Fibroblast of skin of scalp (primary cell): ENCODE measurements at regions not wholly inside any gene's neighbourhood (a gene's known extent, or its start where the extent isn't known, plus 50 kb on each side); places are given as distances from the start of the nearest gene placed in this dataset.
"Not testable (repeated sequence)": the region's sequence is repeated elsewhere in the genome, so short reads cannot be mapped to it uniquely, and the experiment has no call there.

Experiments used
- DNase-seq: peaks from one replicate; pipeline ENCODE4 v3.0.0-alpha.2; 2013

DNA sequence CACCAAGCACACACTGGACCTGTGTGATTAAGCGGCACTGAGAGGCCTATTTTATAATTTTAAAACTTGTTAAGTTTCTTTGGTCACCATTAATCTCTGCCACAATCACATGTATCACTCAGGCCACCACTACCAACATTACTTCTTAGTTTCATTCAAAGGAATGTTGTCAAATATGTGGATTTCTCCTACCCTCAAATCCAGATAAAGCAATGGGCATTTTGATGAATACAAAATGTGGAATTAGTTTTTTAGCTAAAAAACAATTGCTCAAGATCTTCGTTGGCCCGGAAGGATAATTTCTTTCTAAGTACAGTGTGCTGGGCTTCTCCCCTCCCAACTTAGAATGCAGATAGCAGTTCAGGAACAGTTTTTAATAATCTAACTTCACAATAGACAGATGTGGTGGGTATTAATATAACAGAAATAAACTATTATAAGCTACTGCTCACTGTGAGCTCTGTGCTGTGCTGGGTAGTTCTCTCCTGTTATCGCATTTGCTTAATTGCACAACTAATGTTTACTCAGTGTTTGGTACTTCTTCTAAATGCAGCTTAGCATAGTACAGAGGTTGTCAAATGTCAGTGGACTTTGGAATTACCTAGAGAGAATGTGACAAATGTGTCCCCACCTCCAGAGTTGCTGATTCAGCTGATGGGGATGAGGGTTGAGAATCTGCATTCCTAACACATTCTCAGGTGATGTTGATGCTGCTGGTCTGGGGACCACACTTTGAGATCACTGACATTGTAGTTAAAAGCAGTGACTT, 266.7 kb upstream of the AMIGO2 start:
- DNase-seq, result peak; percentile 4

DNA sequence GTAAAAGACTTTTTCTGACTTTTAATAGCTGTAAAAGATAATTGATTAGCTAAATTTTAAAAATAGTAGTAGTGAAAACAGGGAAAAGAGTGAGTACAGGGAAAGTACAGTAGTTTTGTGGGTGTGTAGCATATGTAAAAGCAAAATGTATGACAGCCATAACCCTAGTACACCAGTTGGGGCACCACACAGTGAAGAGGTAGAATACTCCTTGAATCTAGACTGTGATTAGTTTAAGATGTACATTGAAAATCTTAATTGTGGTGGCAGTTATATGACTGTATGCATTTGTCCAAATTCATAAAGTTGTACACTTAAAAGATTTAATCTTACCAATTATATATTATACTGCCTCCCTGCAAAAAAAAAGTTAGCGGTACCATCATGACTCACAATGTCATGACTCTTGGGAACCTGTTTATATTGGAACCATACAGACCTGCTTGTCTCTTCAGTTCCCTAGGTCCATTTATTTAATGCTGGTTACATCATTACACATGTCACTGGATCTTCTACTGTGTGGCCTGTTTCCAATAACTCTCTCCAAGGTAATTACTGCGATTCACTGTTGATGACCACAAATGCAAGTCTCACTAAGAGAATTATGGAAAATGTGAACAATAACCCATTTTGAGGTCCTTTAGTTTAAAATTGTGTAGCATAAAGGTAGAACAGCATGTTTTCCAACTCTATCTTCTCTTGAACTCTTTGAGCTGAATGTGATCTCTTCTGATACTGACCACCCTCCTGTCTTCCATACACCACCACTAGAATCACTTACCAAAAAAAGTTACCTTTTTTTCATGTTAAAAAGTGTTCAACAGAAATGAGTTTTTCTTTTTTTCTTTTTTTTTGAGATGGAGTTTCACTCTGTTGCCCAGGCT, 264.2 kb upstream of the AMIGO2 start:
- DNase-seq, result peak; percentile 40

DNA sequence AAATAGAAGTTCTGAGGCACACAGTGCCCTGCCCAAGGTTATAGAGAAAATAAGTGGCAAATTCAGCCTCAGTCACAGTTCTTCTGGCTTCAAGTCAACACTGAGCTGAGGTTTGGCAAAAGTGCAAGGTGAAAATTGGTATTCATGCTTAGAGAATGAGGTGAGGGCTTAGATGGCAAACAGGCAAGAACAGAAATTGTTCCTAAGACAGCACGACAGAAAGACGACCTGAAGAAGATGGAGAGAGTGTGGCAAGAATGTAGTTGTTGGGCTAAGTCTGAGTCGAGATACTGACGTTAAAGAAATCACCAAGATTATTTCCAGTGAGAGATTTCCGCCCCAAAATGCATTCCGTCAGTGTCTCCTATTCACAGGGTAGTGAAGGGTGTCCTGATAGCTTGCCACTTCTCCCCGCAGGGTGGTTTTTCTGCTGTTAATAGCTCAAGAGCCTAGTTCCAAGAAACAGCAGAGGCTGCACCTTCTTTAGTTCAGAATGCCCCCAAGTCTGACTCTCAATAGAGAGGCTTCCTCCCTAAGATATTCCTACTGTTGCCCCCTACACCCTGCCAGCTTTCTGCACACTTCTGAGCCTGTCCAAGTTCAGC, 260.8 kb upstream of the AMIGO2 start:
- no peak for DNase-seq

DNA sequence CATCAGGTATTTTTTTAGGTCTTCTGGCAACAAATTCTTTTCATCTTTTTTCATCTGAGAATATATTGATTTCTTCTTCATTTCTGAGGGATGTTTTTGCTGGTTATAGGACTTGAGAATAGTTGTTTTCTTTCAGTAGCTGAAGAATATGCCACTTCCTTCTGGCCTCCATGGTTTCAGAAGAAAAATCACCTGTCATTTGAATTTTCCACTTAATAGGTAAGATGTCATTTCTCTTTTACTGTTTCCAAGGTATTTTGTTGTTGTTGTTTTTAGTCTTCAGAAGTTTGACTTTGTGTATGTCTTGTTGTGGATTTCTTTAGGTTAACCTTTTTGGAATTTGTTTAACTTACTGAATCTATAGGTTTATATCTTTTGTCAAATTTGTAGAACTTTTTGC, 257.8 kb upstream of the AMIGO2 start:
- DNase-seq, result no peak

DNA sequence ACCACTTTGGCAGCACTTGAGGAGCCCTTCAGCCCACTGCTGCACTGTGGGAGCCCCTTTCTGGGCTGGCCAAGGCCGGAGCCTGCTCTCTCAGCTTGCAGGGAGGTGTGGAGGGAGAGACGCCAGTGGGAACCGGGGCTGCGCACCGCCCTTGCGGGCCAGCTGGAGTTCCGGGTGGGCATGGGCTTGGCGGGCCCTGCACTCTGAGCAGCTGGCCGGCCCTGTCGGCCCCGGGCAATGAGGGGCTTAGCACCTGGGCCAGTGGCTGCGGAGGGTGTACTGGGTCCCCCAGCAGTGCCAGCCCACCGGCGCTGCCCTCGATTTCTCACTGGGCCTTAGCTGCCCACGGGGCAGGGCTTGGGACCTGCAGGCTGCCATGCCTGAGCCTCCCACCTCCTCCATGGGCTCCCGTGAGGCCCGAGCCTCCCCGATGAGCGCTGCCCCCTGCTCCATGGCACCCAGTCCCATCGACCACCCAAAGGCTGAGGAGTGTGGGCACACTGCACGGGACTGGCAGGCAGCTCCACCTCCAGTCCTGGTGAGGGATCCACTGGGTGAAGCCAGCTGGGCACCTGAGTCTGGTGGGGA, 253.6 kb upstream of the AMIGO2 start:
- DNase-seq, result not testable (repeated sequence)

DNA sequence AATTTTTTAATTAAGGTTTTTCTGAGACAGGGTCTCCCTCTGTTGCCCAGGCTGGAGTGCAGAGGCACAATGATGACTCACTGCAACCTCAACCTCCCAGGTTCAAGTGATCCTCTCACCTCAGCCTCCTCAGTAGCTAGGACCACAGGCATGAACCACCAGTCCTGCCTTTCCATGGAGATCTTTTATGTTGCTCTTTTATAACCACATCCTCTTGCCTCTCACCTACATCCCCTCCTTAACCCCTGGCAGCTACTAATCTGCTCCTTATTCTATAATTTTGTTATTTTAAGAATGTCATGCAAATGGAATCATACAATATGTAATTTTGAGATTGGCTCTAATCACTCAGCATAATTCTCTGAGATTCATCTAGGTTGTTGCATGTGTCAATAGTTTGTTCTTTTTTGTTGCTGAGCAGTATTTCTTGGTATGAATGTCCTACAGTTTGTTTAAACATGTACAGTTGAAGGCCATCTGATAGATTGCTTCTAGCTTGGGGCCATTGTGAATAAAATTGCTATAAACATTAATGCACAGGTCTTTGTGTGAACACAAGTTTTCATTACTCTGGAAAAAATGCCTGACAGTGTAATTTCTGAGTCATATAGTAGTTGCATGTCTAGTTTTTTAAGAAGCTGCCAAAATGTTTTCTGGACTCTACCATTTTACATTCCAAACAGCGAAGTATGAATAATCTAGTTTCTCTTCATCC, 249.2 kb upstream of the AMIGO2 start:
- DNase-seq, result peak; percentile 50

DNA sequence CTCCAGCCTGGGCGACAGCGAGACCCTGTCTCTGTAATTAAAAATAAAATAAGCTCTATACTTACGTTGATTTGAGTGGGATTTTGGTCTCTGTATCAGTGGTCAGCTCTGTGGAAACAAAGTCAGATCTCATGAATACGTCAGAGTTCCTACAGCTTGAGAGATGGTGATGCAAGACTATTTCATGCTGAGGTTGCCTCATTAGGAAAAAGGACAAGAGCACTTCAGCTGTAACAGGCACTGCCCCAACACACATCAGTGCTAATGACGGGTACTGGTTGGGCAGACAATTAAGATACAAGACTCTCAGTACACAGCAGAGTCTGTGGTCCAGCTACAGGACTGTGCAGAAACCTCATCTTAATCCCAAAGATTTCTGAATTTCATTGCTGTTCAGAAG, 246.4 kb upstream of the AMIGO2 start:
- DNase-seq, result no peak

DNA sequence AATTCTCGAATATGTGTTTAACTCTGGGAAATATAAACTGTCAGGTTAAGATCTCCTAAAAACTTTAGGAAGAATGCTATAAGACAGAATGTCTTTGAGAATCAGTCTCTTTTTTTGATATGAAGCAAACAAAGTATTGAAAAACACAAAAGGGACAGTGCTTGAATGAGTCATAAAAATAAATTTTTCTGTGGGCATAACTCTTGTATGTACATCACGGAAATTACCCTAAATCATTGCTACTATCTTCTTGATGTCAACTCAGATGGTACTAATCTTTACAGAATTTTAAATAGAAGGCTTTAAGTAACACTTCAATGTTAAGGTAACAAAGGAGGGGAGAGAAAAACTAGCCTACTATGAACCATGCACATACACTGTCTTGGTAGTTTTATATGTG, 244.0 kb upstream of the AMIGO2 start:
- no peak for DNase-seq

DNA sequence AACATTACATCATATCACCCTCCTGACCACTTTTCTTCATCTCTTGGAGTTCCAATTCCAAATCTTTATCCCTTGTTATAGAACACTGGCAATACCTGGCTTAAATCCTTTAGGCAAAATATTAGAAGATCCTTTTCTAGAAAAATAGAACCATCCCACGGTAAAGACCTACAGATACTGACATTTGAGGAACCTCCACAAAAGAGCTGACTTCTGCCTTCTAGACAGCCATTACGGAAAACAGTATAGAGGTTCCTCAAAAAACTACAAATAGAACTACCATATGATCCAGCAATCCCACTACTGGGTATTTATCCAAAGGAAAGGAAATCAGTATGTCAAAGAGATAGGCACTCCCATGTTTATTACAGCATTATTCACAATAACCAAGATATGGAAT, 241.7 kb upstream of the AMIGO2 start:
- DNase-seq, result no peak

DNA sequence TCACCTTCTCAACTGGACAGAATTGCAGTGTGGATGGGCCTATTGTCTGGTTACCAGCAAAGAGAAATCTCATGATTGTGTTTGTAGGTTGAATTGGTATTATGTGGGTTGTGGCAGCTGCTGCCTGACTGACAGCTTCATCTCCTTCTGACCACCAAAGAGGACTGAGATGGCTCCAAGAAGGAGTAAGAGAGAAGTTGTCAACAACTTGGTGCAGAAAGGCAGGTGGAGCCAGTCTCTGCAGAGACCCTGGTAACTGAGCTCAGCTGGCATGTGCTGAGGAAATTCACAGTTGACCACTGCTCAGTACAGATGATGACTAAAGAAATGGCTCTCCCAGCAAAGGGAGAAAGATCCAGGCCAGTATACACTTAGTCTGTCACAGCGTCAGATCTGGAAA, 240.0 kb upstream of the AMIGO2 start:
- DNase-seq, result no peak

DNA sequence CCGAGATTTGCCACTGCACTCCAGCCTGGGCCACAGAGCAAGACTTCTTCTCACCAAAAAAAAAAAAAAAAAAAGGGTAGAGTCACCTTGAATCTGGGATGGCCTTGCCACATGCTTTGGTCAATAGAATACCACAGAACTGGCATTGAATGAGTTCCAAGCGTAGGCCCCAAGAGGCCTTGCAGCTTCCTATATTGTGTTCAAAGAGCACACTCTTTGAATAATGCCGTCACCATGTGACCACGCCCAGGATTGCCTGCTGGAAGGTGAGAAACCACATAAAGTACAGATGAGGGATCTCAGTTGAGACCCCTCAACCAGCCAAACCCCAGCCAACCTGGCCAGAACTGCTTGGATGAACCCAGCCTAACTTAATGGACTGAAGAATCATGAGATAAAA, 239.2 kb upstream of the AMIGO2 start:
- no peak for DNase-seq

DNA sequence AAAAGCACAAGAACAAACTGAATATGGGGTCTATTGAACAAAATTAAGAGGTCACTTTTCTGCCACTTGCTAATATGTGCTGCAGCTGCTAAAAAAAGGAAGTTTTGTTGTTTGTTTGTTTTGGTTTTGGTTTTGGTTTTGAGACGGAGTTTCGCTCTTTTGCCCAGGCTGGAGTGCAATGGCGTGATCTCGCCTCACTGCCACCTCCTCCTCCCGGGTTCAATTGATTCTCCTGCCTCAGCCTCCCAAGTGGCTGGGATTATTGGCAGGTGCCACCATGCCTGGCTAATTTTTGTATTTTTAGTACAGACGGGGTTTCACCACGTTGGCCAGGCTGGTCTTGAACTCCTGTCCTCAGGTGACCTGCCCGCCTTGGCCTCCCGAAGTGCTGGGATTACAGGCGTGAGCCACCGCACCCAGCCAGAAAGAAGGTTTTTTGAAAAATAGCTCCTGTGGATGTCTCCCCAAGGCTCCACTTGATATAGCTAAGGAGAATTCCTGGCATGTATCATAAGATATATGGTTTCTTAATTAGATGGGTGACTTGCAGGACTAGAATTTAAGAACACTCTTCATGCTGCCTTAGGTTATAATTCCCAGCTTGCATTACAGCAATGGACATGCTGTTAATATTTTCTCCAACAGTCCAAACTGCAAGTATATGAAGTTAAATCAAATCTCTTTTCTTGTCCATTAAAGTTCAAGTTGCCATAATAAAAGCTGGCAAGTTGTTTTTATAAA, 237.6 kb upstream of the AMIGO2 start:
- no peak for DNase-seq

DNA sequence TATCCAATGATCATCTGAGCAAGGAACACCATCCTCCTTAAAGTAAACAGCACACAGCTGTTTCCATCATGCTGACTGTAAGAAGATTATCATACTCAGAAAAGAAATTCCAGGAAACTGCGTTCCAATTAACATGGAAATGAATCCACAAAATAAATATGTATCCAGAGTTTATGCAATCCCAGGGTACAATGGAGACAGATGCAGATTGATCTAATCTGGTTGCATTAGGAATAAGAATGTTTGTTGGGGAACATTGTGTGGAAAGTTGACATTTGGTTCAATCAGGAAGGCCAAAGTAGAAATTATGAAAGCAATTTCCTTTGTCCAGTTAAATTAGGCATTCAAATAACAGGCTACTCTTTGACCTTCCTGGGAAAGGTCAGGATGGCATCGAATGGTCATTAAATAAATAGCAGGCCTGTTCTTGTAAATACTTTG, 236.9 kb upstream of the AMIGO2 start:
- no peak for DNase-seq

DNA sequence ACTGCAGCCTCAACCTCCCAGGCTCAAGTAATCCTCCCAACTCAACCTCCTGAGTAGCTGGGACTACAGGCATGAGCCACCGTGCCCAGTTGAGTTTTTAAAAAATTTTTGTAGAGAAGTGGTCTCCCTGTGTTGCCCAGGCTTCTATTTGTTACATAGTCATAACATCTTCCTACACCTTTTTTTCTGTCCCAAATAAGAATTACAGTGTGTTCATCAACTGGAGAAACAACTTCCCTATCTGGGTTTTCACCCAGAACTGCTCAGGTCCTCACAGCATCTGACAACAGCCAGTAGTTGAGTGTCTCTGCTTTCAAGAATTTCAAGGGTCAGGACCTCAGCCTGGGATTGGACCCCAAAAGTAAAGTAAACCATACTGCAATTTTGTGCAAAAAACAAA, 235.2 kb upstream of the AMIGO2 start:
- no peak for DNase-seq

DNA sequence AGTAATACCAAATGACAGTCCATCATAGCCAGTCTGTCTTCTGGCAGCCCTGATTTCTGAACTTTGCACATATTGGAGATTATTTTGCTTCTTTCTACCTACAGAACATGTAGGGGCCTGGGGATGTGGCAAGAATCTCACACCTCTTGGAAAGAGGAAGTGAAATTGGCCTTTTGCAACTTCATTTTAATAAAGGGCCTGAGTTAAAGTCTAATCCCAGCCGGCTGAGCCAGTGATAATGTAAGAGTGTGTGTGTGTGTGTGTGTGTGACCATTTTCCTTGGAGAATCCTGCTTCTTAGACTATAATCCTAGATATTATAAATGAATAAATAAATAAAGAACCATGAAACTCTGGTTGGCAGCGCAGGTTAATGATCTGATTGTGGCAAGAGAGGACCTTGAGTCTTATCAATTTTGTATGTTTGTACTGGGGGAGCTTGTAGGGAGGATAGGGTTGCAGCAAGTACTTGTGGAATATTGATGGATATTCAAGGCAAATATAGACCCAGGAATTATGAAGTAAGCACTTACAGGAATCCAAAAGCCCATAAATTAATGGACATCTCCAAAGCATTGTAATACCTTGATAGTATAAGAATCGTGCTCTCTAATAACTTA, 233.2 kb upstream of the AMIGO2 start:
- DNase-seq, result no peak

DNA sequence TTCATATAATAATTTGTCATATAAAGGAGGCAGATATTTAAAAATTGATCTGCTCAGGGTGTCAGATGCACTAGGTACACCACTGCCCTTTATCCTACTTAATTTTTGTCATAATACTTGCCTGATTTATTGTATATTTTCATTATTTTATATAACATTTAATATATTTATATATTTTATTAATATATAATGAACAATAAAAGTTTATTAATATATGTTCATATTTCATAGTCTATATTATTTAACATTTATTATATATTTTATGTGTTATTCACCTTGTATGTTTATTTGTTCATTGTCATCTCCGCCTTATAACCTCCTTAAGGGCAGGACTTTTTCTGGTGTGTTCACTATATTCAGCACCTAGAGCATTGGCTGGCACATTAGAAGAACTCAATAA, 232.4 kb upstream of the AMIGO2 start:
- DNase-seq, result no peak

DNA sequence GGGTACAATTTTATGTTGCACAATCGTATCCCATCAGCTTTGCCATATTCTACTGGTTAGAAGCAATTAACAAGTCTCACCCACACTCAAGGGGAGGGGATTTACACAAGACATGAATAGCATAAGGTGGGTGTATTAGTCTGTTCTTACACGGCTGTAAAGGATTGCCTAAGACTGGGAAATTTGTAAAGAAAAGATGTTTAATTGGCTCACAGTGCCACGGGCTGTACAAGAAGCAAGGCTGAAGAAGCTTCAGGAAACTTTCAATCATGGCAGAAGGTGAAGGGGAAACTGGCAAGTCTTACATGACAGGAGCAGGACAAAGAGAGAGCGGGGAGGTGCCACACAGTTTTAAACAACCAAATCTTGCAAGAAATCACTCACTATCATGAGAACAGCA, 231.8 kb upstream of the AMIGO2 start:
- no peak for DNase-seq

DNA sequence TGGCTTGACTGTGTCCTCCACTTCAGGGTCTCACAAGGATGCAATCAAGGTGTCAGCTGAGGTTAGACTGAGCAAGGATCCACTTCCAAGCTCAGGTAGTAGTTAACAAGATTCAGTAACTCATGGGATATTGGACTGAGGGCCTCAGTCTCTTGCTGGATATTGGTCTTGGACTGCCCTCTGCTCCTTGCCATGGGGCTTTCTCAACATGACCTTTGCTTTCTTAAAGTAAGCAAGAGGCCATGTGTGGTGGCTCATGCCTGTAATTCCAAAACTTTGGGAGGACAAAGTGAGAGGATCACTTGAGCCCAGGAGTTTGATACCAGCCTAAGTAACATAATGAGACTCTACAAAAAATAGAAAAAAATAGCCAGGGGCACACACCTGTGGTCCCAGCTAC, 231.3 kb upstream of the AMIGO2 start:
- no peak for DNase-seq

DNA sequence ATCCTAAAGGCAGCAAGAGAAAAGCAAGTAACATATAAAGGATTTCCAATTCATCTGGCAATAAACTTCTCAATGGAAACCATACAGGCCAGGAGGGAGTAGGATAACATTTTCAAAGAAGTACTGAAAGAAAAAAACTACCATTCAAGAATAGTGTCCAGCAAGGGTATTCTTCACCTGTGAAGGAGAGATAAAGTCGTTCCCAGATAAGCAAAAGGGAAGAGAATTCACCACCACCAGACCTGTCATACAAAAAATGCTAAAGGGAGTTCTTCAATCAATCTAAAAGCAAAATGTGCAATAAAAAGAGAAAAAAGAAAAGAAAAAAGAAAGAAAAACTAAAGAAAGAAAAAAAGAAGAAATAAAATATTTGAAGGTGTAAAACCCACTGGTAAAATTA, 228.9 kb upstream of the AMIGO2 start:
- no peak for DNase-seq

DNA sequence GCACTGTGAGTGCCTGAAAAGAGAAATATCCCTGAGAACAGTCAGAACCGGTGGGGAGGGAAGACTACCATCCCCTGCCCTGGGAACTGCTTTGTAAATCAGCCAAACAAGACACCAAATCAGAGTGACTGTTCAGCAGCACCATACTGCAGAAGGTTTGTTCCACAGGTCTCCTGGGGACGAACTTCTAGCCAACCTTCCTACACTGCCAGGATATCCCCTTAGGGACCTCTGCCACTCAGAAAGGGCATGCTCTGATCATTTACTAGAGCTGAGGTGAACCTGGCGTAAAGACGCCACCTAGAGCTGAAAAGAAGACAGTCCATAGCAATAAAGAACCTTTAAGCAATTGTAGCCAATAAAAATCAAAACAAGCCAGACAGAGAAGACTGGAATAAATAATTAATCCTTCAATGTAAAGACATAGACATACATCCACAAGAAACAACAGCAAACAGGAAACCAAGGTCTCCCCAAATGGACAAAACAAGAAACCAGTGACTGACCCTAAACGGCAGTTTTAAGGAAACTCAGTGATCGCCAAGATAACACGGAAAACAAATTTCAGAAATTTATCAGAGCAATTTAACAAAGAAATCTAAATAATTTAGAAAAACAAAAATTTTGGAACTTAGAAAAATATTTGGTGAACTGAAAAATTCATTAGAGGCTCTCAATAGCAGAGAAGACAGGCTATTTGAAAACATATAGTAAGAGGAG, 228.1 kb upstream of the AMIGO2 start:
- peak; percentile 85 for DNase-seq
